C4-2B (cell line): ENCODE measurements at regions not wholly inside any gene's neighbourhood (a gene's known extent, or its start where the extent isn't known, plus 50 kb on each side); places are given as distances from the start of the nearest gene placed in this dataset.

Source experiments
- H3K27ac ChIP-seq: fragments of 450-650 bp; 2 replicates; pipeline ENCODE4 v1.5.1; 2017
- ZFX ChIP-seq: fragments of 450-650 bp; IDR thresholded peaks from 2 replicates; pipeline ENCODE4 v1.6.1; 2017
- TF ChIP-seq, protein P1 (sequence below): fragments of 450-650 bp; conservative IDR thresholded peaks from 2 replicates; pipeline ENCODE4 v1.5.1; 2017; ENCODE audit warnings: mild to moderate bottlenecking

GRCh38 chr2:34414856-34415255 is 815.8 kb upstream of the FAM98A start:
- TF ChIP-seq, protein P1, sequence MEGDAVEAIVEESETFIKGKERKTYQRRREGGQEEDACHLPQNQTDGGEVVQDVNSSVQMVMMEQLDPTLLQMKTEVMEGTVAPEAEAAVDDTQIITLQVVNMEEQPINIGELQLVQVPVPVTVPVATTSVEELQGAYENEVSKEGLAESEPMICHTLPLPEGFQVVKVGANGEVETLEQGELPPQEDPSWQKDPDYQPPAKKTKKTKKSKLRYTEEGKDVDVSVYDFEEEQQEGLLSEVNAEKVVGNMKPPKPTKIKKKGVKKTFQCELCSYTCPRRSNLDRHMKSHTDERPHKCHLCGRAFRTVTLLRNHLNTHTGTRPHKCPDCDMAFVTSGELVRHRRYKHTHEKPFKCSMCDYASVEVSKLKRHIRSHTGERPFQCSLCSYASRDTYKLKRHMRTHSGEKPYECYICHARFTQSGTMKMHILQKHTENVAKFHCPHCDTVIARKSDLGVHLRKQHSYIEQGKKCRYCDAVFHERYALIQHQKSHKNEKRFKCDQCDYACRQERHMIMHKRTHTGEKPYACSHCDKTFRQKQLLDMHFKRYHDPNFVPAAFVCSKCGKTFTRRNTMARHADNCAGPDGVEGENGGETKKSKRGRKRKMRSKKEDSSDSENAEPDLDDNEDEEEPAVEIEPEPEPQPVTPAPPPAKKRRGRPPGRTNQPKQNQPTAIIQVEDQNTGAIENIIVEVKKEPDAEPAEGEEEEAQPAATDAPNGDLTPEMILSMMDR, result no peak
- no peak for TF ChIP-seq ZFX

GRCh38 chr2:34408100-34408499 is 809.0 kb upstream of the FAM98A start:
- TF ChIP-seq, protein P1, result no peak
- no peak for TF ChIP-seq ZFX
- no peak overlapping the region for H3K27ac ChIP-seq

More at GRCh38 chr2:34414856-34415255, 815.8 kb upstream of the FAM98A start:
- H3K27ac ChIP-seq, result no peak overlapping the region

GRCh38 chr2:34403512-34403911 is 804.4 kb upstream of the FAM98A start:
- no peak for TF ChIP-seq ZFX
- TF ChIP-seq, protein P1, result no peak
- H3K27ac ChIP-seq, result no peak overlapping the region

DNA sequence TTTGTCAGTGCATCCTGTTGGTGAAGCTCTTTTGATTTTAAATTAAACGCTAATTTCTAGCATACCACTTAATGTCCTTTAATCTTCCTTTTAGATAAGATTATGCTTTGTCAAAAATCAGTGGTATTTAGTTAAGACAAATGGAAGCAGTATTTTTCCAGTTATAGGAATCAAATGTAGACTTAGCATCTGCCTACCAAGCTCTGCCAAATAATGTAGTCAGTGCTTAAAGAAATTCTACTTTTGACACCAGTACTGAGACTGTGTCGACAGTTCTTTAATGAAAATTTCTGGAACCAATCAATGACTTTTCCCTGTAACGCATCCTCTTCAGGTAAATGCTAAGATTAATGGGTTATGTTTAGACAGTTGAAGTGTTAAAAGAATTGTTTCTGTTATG is 803.3 kb upstream of the FAM98A start:
- TF ChIP-seq ZFX, result no peak
- TF ChIP-seq, protein P1, result no peak
- H3K27ac ChIP-seq, result no peak overlapping the region

- no peak for TF ChIP-seq ZFX
- TF ChIP-seq, protein P1, result no peak
- no peak overlapping the region for H3K27ac ChIP-seq
Measured at GRCh38 chr2:34401186-34401585, 802.1 kb upstream of the FAM98A start.

- H3K27ac ChIP-seq, result no peak overlapping the region
- TF ChIP-seq, protein P1, result no peak
- no peak for TF ChIP-seq ZFX
Measured at GRCh38 chr2:34388446-34388845, 789.3 kb upstream of the FAM98A start.

DNA sequence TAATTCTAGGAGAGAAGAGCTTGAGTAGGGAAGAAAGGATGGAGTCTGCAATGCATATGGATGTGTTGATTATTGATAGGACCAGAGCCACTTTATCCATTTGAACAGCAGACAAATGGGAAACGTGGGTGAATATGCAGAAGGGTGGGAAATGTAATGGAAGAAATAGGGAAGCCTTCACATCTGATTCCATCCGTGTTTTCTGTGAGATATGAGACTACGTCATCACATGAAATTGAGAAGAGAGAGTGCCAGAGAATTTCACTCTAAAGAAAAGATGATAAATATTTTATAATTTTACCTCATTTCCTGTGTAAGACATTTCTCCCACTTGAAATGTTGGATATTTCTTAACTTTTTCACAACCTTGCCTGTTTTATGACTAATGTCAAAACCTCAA is 788.4 kb upstream of the FAM98A start:
- no peak overlapping the region for H3K27ac ChIP-seq
- TF ChIP-seq, protein P1, result no peak
- no peak for TF ChIP-seq ZFX
